ENCODE measurements at regions not wholly inside any gene's neighbourhood (a gene's known extent, or its start where the extent isn't known, plus 50 kb on each side); places are given as distances from the start of the nearest gene placed in this dataset.

- TF ChIP-seq, protein P1, sequence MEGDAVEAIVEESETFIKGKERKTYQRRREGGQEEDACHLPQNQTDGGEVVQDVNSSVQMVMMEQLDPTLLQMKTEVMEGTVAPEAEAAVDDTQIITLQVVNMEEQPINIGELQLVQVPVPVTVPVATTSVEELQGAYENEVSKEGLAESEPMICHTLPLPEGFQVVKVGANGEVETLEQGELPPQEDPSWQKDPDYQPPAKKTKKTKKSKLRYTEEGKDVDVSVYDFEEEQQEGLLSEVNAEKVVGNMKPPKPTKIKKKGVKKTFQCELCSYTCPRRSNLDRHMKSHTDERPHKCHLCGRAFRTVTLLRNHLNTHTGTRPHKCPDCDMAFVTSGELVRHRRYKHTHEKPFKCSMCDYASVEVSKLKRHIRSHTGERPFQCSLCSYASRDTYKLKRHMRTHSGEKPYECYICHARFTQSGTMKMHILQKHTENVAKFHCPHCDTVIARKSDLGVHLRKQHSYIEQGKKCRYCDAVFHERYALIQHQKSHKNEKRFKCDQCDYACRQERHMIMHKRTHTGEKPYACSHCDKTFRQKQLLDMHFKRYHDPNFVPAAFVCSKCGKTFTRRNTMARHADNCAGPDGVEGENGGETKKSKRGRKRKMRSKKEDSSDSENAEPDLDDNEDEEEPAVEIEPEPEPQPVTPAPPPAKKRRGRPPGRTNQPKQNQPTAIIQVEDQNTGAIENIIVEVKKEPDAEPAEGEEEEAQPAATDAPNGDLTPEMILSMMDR (conservative IDR thresholded peaks at IDR 0.05; ENCODE audit: low read depth, low read length): no peak
- no peak overlapping the region for H3K4me3 ChIP-seq (ENCODE audit: low read depth, low read length)
- DNase-seq (ENCODE audit: low read depth): no peak
Observed at GRCh38 chr13:47094734-47095434, 198.0 kb upstream of the HTR2A start.

- H3K4me3 ChIP-seq (ENCODE audit: low read depth, low read length): no peak overlapping the region
- DNase-seq (ENCODE audit: low read depth): no peak
- TF ChIP-seq, protein P1 (conservative IDR thresholded peaks at IDR 0.05; ENCODE audit: low read depth, low read length): no peak
Observed at GRCh38 chr13:47092202-47092601, 195.3 kb upstream of the HTR2A start.

DNA sequence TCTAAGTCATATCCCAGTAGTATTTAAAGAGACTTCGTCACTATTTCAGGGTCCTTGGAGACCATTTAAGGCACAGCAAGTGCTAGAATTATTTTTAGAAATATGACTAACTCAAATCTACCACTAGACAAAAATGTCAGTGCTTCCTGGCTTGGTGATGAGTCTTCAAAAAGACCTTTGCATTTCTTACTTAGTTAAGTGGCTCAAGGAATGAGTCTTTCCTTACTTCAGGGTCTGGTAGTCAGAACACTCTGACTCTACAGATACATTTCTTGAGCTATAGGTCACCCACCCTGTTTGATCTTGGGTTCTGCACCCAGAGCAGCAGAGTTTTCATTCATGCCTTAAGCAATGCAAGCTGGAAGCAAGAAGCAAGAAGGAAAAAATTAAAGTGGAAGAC lies 191.0 kb upstream of the HTR2A start:
- DNase-seq (ENCODE audit: low read depth): no peak
- H3K4me3 ChIP-seq (ENCODE audit: low read depth, low read length): no peak overlapping the region
- TF ChIP-seq, protein P1 (conservative IDR thresholded peaks at IDR 0.05; ENCODE audit: low read depth, low read length): no peak

DNA sequence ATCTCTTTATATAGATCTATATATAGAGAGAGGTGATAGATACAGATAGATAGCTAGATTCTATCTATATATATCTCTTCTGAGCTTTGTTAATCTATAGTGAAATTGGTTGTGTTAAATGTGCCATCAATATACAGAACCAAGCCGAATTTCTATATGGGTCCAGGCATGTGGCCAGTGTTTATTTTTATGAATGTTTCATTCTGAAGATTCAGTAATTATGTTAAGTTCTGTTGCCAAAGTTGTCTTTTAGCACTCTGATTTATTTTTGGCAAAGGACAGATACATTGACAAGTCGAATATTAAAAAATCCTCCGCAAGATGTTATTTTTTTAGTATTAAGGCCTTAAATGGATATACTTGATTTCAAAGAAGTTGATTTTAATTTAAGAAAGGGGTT lies 190.4 kb upstream of the HTR2A start:
- no peak for DNase-seq (ENCODE audit: low read depth)
- TF ChIP-seq, protein P1 (conservative IDR thresholded peaks at IDR 0.05; ENCODE audit: low read depth, low read length): no peak
- no peak overlapping the region for H3K4me3 ChIP-seq (ENCODE audit: low read depth, low read length)

- TF ChIP-seq, protein P1 (conservative IDR thresholded peaks at IDR 0.05; ENCODE audit: low read depth, low read length): no peak
- DNase-seq (ENCODE audit: low read depth): no peak
- no peak overlapping the region for H3K4me3 ChIP-seq (ENCODE audit: low read depth, low read length)
Observed at GRCh38 chr13:47085346-47085745, 188.5 kb upstream of the HTR2A start.

GRCh38 chr13:47081850-47082249 lies 185.0 kb upstream of the HTR2A start:
- no peak overlapping the region for H3K4me3 ChIP-seq (ENCODE audit: low read depth, low read length)
- TF ChIP-seq, protein P1 (conservative IDR thresholded peaks at IDR 0.05; ENCODE audit: low read depth, low read length): no peak
- DNase-seq (ENCODE audit: low read depth): no peak

DNA sequence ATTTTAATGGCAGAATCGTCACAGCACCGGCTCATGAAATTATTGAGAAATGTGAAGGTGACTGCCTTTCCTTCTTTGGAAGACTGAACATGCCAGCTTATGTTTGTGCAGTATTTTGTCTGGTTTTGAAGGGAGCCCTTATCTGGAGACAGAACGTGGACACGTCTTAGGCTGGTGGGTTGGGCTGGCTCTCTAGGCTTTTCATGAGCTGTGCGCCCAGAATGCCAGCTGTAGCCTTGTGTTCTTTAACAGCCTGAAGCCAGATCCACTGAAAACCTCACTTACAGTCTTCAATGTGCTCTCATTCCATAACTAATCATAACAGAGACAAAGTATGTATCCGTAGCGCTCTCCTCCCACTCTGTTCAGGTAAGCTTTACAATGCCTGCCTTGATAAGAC lies 184.4 kb upstream of the HTR2A start:
- TF ChIP-seq, protein P1 (conservative IDR thresholded peaks at IDR 0.05; ENCODE audit: low read depth, low read length): no peak
- H3K4me3 ChIP-seq (ENCODE audit: low read depth, low read length): no peak overlapping the region
- DNase-seq (ENCODE audit: low read depth): no peak
